Kidney (tissue), 13 donors: ENCODE measurements at regions not wholly inside any gene's neighbourhood (a gene's known extent, or its start where the extent isn't known, plus 50 kb on each side); places are given as distances from the start of the nearest gene placed in this dataset.
A peak's percentile ranks its signal among the peaks of the same experiment; 100 is the strongest.

Source experiments
- DNase-seq, 5 donors: peaks; one replicate each; pipeline ENCODE4 v3.0.0-alpha.2; 2013 to 2020
- FAIRE-seq: peaks from 2 replicates; lab custom pipeline; 2012; peaks lifted over from hg19 to GRCh38; lab: Jason Lieb, UNC
- H3K27ac ChIP-seq, 2 donors: one replicate each; pipeline ENCODE4 v1.7.0; 2013; ENCODE audit warnings: low read depth in 2 of 2, low read length in 2 of 2, inconsistent platforms in 1 of 2
- H3K27me3 ChIP-seq: one replicate; pipeline ENCODE4 v1.7.1; 2013; ENCODE audit warnings: low read length, inconsistent platforms; ENCODE audit not compliant: control insufficient read depth, insufficient read depth
- H3K36me3 ChIP-seq, 3 donors: one replicate each; pipeline versions ENCODE4 v1.7.0 to v1.7.1; 2013; ENCODE audit warnings: low read length in 3 of 3, control low read depth in 1 of 3, inconsistent platforms in 1 of 3; ENCODE audit not compliant: insufficient read depth in 3 of 3, control insufficient read depth in 2 of 3
- H3K4me1 ChIP-seq, 3 donors: one replicate each; pipeline versions ENCODE4 v1.7.0 to v1.7.1; 2013; ENCODE audit warnings: low read length in 3 of 3, inconsistent platforms in 1 of 3, low read depth in 1 of 3; ENCODE audit not compliant: control insufficient read depth in 2 of 3, insufficient read depth in 2 of 3
- H3K4me3 ChIP-seq, 3 donors: one replicate each; pipeline versions ENCODE4 v1.7.0 to v1.8.1; 2013; ENCODE audit warnings: low read length in 3 of 3, control low read depth in 1 of 3, inconsistent platforms in 1 of 3
- H3K9ac ChIP-seq, 3 donors: one replicate each; pipeline versions ENCODE4 v1.7.0 to v1.7.1; 2013; ENCODE audit warnings: low read length in 3 of 3, control low read depth in 1 of 3, inconsistent platforms in 1 of 3
- H3K9me3 ChIP-seq, 3 donors: one replicate each; pipeline versions ENCODE4 v1.7.0 to v1.7.1; 2013; ENCODE audit warnings: low read length in 3 of 3, control low read depth in 1 of 3, inconsistent platforms in 1 of 3; ENCODE audit not compliant: control insufficient read depth in 2 of 3, insufficient read depth in 1 of 3
- CTCF ChIP-seq: IDR thresholded peaks from 3 replicates; pipeline ENCODE4 v1.5.1; 2012; ENCODE audit warnings: mild to moderate bottlenecking, moderate library complexity, borderline replicate concordance; ENCODE audit not compliant: insufficient read depth; ENCODE audit errors: extremely low read depth
- intact Hi-C: fragments of 100-400 bp; cut with DNase I; formaldehyde crosslinking; loops from one replicate; pipeline ENCODE4 v1.11.1; 2022
- donor health status: control.
- donor health status: control.
- donor health status: control.
- donor health status: control.
- donor health status: control.
- donor health status: DM: yes; HTN: yes; CAD: no.
- donor health status: Normal renal cell carcinoma (clear cell type).

- no peak overlapping the region for H3K9ac ChIP-seq
- H3K9me3 ChIP-seq: no peaks in the 10 kb centered on the region
- no peaks in the 10 kb centered on the region for H3K27me3 ChIP-seq
- no peaks in the 10 kb centered on the region for H3K4me1 ChIP-seq
- H3K27ac ChIP-seq: no peak overlapping the region
- DNase-seq (peak in 1 of 5 donors; percentile 47), FAIRE-seq (no peak)
- no peak for TF ChIP-seq CTCF
- intact Hi-C loops: no loop called here
- no peaks in the 10 kb centered on the region for H3K36me3 ChIP-seq
- H3K4me3 ChIP-seq: no peak overlapping the region
These were observed 144.1 kb downstream of the MRPL14 start for GRCh38 chr6:43983191-43983590.

GRCh38 chr6:43982084-43982625, 145.1 kb downstream of the MRPL14 start:
- intact Hi-C loops: no loop called here
- DNase-seq: peak in 1 of 5 donors; percentile 25
- no peak for FAIRE-seq

GRCh38 chr6:43981363-43981990, 145.8 kb downstream of the MRPL14 start:
- no peaks in the 10 kb centered on the region for H3K27me3 ChIP-seq
- intact Hi-C loops: no loop called here
- no peak overlapping the region for H3K9ac ChIP-seq
- no peak for FAIRE-seq
- no peaks in the 10 kb centered on the region for H3K36me3 ChIP-seq
- H3K27ac ChIP-seq: no peak overlapping the region
- no peaks in the 10 kb centered on the region for H3K9me3 ChIP-seq
- no peaks in the 10 kb centered on the region for H3K4me1 ChIP-seq
- DNase-seq: peak in 1 of 5 donors; percentile 30
- H3K4me3 ChIP-seq: no peak overlapping the region
- no peak for TF ChIP-seq CTCF

More at GRCh38 chr6:43982084-43982625, 145.1 kb downstream of the MRPL14 start:
- Histone ChIP-seq H3K9me3 (no peaks in the 10 kb centered on the region), H3K27ac (no peak overlapping the region), H3K4me1 (no peaks in the 10 kb centered on the region), H3K4me3 (no peak overlapping the region), H3K9ac (no peak overlapping the region), H3K36me3 (no peaks in the 10 kb centered on the region), H3K27me3 (no peaks in the 10 kb centered on the region)
- no peak for TF ChIP-seq CTCF
